ENCODE measurements at regions not wholly inside any gene's neighbourhood (a gene's known extent, or its start where the extent isn't known, plus 50 kb on each side); places are given as distances from the start of the nearest gene placed in this dataset.
A peak's percentile ranks its signal among the peaks of the same experiment; 100 is the strongest.

GRCh38 chr18:41096504-41096903, 858.5 kb upstream of the PIK3C3 start:
- CTCF ChIA-PET (ENCODE audit: partially characterized antibody): no interaction called here
- WGBS, 2 experiments (ENCODE audit: extremely low coverage in 1 of 2, insufficient coverage in 1 of 2, insufficient read length in 1 of 2, insufficient replicate concordance in 2 of 2, low coverage in 1 of 2, low lambda C conversion rate in 2 of 2, missing lambda C conversion rate in 1 of 2): 84% methylated on average over 5 of the region's 5 CpGs; no CpG with 5 or more reads in 1 of the 2 experiments
- no peaks in the 10 kb centered on the region for H3K79me1 ChIP-seq (ENCODE audit: low read depth, low read length)

More at GRCh38 chr18:41096504-41096903, 858.5 kb upstream of the PIK3C3 start:
- peak overlapping the region; percentile 5; the same call in 1 of the 2 replicates for H2AFZ ChIP-seq (ENCODE audit: low read length)
- no peaks in the 10 kb centered on the region for H4K20me1 ChIP-seq (replicated peaks in 1 of 2; ENCODE audit: control insufficient read depth in 1 of 2, insufficient read depth in 2 of 2, low read length in 2 of 2)
- H3K18ac ChIP-seq (ENCODE audit: extremely low read depth, low read length): no peak overlapping the region
- H3K23me2 ChIP-seq (ENCODE audit: low read depth, low read length): no peaks in the 10 kb centered on the region; the same call in 1 of the 2 replicates
- H3K14ac ChIP-seq (ENCODE audit: insufficient read length): no peak overlapping the region
- H2BK120ac ChIP-seq (replicated peaks; ENCODE audit: low read depth, low read length): no peak overlapping the region
- H3K79me2 ChIP-seq (ENCODE audit: control insufficient read depth in 1 of 2, insufficient read depth in 2 of 2, low read length in 2 of 2): no peaks in the 10 kb centered on the region
- no peak overlapping the region for H4K5ac ChIP-seq (ENCODE audit: insufficient read length, low read depth, low read length)
- no peaks in the 10 kb centered on the region for H3K9me3 ChIP-seq (ENCODE audit: insufficient read depth in 2 of 2, low read depth in 1 of 2, low read length in 1 of 2)
- H3K27me3 ChIP-seq (replicated peaks in 1 of 4; ENCODE audit: control insufficient read depth in 3 of 4, extremely low read depth in 1 of 4, insufficient read depth in 3 of 4, low read length in 3 of 4): no peaks in the 10 kb centered on the region
- H3K9ac ChIP-seq (replicated peaks in 1 of 4; ENCODE audit: extremely low read depth in 1 of 4, low read depth in 3 of 4, low read length in 3 of 4): no peak overlapping the region
- no peak overlapping the region for H2BK15ac ChIP-seq (ENCODE audit: low read length)
- no peak for DNase-seq (ENCODE audit: low read depth in 1 of 2, low spot score in 2 of 2)
- H3K4ac ChIP-seq (replicated peaks; ENCODE audit: insufficient read length, low read depth, low read length): no peak overlapping the region
- POLR2A ChIA-PET (ENCODE audit: partially characterized antibody): no interaction called here
- H3K4me1 ChIP-seq (replicated peaks in 1 of 4; ENCODE audit: control insufficient read depth in 3 of 4, insufficient read depth in 4 of 4, low read length in 3 of 4): no peaks in the 10 kb centered on the region; a peak in 1 of 7 replicates
- H3K4me3 ChIP-seq (ENCODE audit: extremely low read depth in 1 of 4, insufficient read depth in 2 of 4, low read depth in 3 of 4, low read length in 4 of 4): no peak overlapping the region
- H3K27ac ChIP-seq (ENCODE audit: low read depth, low read length): no peak overlapping the region
- no peaks in the 10 kb centered on the region for H3K36me3 ChIP-seq (ENCODE audit: control insufficient read depth in 2 of 4, insufficient read depth in 4 of 4, low read length in 3 of 4)
- no peak overlapping the region for H4K91ac ChIP-seq (replicated peaks; ENCODE audit: insufficient read length, low read length)
- no peak overlapping the region for H2BK12ac ChIP-seq (ENCODE audit: low read depth, low read length)
- H3K4me2 ChIP-seq (ENCODE audit: insufficient read depth in 1 of 2, low read depth in 2 of 2, low read length in 2 of 2): no peak overlapping the region
- H4K8ac ChIP-seq (ENCODE audit: extremely low read depth, insufficient read depth, low read length): no peak overlapping the region
- H2BK5ac ChIP-seq (ENCODE audit: low read depth, low read length): no peak overlapping the region
- no peak for FAIRE-seq
- H3K23ac ChIP-seq (ENCODE audit: insufficient read length): no peak overlapping the region
- no peak overlapping the region for H2AK5ac ChIP-seq (ENCODE audit: low read depth, low read length)
- no peak overlapping the region for H3K56ac ChIP-seq (replicated peaks; ENCODE audit: insufficient read length, low read depth, low read length)
- TF ChIP-seq HDAC6 (IDR thresholded peaks at IDR 0.05; ENCODE audit: low read depth, low read length): no peak
- TF ChIP-seq TEAD4 (IDR thresholded peaks at IDR 0.05; ENCODE audit: low read depth, low read length): no peak
- no peak for TF ChIP-seq ATF3 (IDR thresholded peaks at IDR 0.05; ENCODE audit: insufficient read depth, low read depth, low read length)
- peak in 1 of 2 experiments; percentile 40; a peak in 3 of 4 replicates for TF ChIP-seq RAD21 (IDR thresholded peaks at IDR 0.05 in 1 of 2, conservative IDR thresholded peaks at IDR 0.05 in 1 of 2; ENCODE audit: low read depth in 2 of 2, low read length in 2 of 2)
- no peak overlapping the region for H2BK20ac ChIP-seq (ENCODE audit: low read length)

Measured in H1 (cell line).